Lower leg skin (tissue), 3 donors: ENCODE measurements at regions not wholly inside any gene's neighbourhood (a gene's known extent, or its start where the extent isn't known, plus 50 kb on each side); places are given as distances from the start of the nearest gene placed in this dataset.

Experiments used
- POLR2A ChIP-seq, 2 donors: fragments of 450-650 bp; IDR thresholded peaks; one replicate each; pipeline ENCODE4 v1.6.1; 2016 to 2017; ENCODE audit warnings: antibody characterized with exemption in 2 of 2, mild to moderate bottlenecking in 1 of 2, moderate library complexity in 1 of 2
- TF ChIP-seq, protein P1 (sequence below), 3 donors: fragments of 450-650 bp; IDR thresholded peaks; one replicate each; pipeline ENCODE4 v1.5.1; 2016; ENCODE audit warnings: antibody characterized with exemption in 3 of 3, mild to moderate bottlenecking in 3 of 3, moderate library complexity in 2 of 3

DNA sequence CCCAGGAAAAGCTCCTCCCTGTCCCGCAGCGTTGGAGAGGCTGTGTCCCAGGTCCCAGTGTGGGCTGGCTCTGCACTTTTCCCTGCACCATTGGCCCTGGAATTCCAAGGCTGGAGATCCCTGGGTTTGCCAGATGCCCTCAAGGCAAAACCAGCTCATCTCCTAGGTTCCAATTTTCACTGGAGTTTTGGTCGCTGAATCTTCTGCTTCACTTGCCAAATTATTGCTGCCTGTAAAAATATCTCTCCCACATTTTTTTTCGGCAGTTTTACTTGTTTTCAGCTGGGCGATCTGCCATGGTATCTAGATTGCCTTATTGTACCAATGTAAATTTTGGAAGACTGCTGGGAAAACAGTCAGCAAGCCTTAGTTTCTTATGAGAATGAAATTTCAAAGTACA is 150.9 kb upstream of the ATP10A start:
- TF ChIP-seq, protein P1, sequence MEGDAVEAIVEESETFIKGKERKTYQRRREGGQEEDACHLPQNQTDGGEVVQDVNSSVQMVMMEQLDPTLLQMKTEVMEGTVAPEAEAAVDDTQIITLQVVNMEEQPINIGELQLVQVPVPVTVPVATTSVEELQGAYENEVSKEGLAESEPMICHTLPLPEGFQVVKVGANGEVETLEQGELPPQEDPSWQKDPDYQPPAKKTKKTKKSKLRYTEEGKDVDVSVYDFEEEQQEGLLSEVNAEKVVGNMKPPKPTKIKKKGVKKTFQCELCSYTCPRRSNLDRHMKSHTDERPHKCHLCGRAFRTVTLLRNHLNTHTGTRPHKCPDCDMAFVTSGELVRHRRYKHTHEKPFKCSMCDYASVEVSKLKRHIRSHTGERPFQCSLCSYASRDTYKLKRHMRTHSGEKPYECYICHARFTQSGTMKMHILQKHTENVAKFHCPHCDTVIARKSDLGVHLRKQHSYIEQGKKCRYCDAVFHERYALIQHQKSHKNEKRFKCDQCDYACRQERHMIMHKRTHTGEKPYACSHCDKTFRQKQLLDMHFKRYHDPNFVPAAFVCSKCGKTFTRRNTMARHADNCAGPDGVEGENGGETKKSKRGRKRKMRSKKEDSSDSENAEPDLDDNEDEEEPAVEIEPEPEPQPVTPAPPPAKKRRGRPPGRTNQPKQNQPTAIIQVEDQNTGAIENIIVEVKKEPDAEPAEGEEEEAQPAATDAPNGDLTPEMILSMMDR (IDR thresholded peaks at IDR 0.05): no peak
- no peak for TF ChIP-seq POLR2A (IDR thresholded peaks at IDR 0.05)
